Breast epithelium (tissue), 4 donors: ENCODE measurements at regions not wholly inside any gene's neighbourhood (a gene's known extent, or its start where the extent isn't known, plus 50 kb on each side); places are given as distances from the start of the nearest gene placed in this dataset.

ENCODE experiments used
- DNase-seq, 2 donors: peaks; one replicate each; pipeline ENCODE4 v3.0.0-alpha.2; 2019; ENCODE audit warnings: low spot score in 2 of 2
- H3K27ac ChIP-seq, 2 donors: fragments of 200-600 bp; sonication (generic) in 1 of 2; one replicate each; pipeline ENCODE4 v1.5.1; 2016 to 2019; ENCODE audit warnings: mild to moderate bottlenecking in 1 of 2
- H3K27me3 ChIP-seq, 2 donors: fragments of 200-600 bp; sonication (generic) in 1 of 2; one replicate each; pipeline versions ENCODE4 v1.5.1 to v1.6.0; 2017 to 2019; ENCODE audit warnings: control low read depth in 1 of 2, mild to moderate bottlenecking in 1 of 2
- H3K36me3 ChIP-seq: fragments of 200-600 bp; one replicate; pipeline ENCODE4 v1.5.1; 2019
- H3K4me1 ChIP-seq, 2 donors: fragments of 200-600 bp; sonication (generic); one replicate each; pipeline ENCODE4 v1.5.1; 2016 to 2019; ENCODE audit warnings: control low read depth in 1 of 2
- H3K4me3 ChIP-seq, 3 donors: fragments of 200-600 bp; sonication (generic); 1 replicate in 2 of 3; 2 replicates in 1 of 3; pipeline ENCODE4 v1.5.1; 2016 to 2019; ENCODE audit warnings: mild to moderate bottlenecking in 3 of 3, moderate library complexity in 2 of 3
- H3K9me3 ChIP-seq, 2 donors: fragments of 200-600 bp; sonication (generic) in 1 of 2; one replicate each; pipeline ENCODE4 v1.5.1; 2016 to 2019; ENCODE audit warnings: control low read depth in 1 of 2
- POLR2A ChIP-seq: fragments of 450-650 bp; IDR thresholded peaks from one replicate; pipeline ENCODE4 v1.6.1; 2016; ENCODE audit warnings: antibody characterized with exemption, mild to moderate bottlenecking, moderate library complexity
- POLR2AphosphoS5 ChIP-seq, 3 donors: sonication (generic); formaldehyde crosslinking; IDR thresholded peaks; one replicate each; pipeline ENCODE4 v1.6.1; 2017; ENCODE audit warnings: antibody characterized with exemption in 3 of 3
- intact Hi-C: fragments of 100-400 bp; cut with DNase I; formaldehyde crosslinking; loops from one replicate; pipeline ENCODE4 v1.15.1; 2023; ENCODE audit warnings: low total_unique reads
- TF ChIP-seq, protein P1 (sequence below), 3 donors: fragments of 450-650 bp; IDR thresholded peaks; one replicate each; pipeline ENCODE4 v1.5.1; 2016 to 2017; ENCODE audit warnings: antibody characterized with exemption in 3 of 3, mild to moderate bottlenecking in 3 of 3, moderate library complexity in 3 of 3

DNA sequence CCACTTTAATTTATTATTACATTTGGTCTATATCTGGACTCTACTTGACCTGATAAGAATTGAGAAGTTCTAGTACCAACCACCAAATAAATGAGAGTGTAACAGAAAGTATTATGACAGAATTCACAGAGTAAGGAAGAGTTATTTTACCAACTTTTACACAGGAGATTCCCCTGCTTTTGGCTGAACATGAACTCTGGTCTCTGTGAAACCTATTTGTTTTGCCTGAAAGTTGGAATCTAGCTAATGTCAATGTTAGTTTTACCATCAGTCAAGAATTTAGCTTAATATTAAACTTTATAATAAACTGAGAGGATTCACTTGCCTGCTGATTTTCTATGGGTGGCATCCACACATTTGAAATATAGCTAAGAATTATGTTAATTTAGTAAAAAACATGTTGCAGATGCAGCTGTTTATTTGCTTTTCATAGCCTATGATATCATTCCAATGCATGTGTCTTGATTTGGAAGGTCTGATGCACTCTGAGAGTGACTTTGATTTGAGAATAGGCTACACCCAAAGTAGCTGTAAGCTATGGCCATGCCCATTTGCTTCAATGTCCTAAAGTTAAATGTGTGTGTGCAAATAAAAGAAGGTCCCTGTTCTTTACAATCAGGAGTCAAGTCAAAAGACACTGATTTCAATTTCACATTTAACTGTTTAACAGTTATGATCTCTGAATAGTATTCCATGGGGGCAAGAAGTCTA lies 150.9 kb upstream of the RASGEF1B start:
- Histone ChIP-seq H3K9me3 (no peaks in the 10 kb centered on the region), H3K27me3 (no peaks in the 10 kb centered on the region), H3K36me3 (no peaks in the 10 kb centered on the region), H3K4me1 (no peaks in the 10 kb centered on the region), H3K4me3 (no peak overlapping the region), H3K27ac (no peak overlapping the region)
- intact Hi-C loops = no loop called here
- no peak for TF ChIP-seq POLR2A
- no peak for TF ChIP-seq POLR2AphosphoS5 (IDR thresholded peaks at IDR 0.05)
- TF ChIP-seq, protein P1, sequence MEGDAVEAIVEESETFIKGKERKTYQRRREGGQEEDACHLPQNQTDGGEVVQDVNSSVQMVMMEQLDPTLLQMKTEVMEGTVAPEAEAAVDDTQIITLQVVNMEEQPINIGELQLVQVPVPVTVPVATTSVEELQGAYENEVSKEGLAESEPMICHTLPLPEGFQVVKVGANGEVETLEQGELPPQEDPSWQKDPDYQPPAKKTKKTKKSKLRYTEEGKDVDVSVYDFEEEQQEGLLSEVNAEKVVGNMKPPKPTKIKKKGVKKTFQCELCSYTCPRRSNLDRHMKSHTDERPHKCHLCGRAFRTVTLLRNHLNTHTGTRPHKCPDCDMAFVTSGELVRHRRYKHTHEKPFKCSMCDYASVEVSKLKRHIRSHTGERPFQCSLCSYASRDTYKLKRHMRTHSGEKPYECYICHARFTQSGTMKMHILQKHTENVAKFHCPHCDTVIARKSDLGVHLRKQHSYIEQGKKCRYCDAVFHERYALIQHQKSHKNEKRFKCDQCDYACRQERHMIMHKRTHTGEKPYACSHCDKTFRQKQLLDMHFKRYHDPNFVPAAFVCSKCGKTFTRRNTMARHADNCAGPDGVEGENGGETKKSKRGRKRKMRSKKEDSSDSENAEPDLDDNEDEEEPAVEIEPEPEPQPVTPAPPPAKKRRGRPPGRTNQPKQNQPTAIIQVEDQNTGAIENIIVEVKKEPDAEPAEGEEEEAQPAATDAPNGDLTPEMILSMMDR (IDR thresholded peaks at IDR 0.05) = no peak
- DNase-seq = no peak

DNA sequence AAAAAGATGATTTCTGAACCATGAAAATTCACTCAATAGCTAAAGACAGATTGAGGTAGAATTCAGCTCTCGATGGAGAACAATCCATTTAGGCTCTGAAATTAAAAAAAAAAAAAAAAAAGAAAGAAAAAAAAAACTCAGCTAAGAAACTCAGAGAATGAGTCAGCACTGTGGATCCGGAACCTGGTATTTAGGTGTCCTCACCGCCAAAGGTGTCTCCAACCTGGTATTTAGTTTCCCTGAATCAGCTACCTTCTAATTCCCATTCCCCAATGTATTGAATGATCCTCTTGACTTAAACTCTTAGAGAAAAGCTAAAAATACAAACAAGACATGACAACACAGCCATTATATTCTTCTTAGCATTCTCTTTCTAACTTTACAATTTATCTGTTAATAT lies 150.3 kb upstream of the RASGEF1B start:
- H3K4me1 ChIP-seq = no peaks in the 10 kb centered on the region
- intact Hi-C loops = no loop called here

DNA sequence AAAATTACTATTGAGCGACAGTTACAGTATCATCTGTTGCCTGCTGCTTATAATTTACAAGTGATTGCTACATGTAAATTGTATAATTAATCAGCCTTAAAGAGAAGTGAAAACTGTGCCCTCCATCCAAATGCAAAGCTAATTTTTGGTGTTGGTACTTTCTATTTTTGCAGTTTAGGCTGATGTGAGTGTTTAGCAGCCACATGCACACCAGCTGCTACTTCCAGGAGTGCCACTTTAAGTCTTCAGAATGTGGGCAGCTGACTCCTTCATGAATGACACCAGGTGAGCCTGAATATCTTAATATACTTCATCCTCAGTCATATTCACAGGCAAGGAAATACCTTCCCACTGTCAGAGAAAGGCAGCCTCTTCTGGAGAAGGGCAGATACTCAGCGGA lies 149.8 kb upstream of the RASGEF1B start:
- TF ChIP-seq, protein P1 (IDR thresholded peaks at IDR 0.05) = no peak
- TF ChIP-seq POLR2A = no peak
- no peak for TF ChIP-seq POLR2AphosphoS5 (IDR thresholded peaks at IDR 0.05)
- H3K9me3 ChIP-seq = no peaks in the 10 kb centered on the region
- intact Hi-C loops = no loop called here

More for the DNA sequence above, 150.3 kb upstream of the RASGEF1B start:
- Histone ChIP-seq H3K9me3 (no peaks in the 10 kb centered on the region), H3K27me3 (no peaks in the 10 kb centered on the region), H3K4me3 (no peak overlapping the region), H3K27ac (no peak overlapping the region), H3K36me3 (no peaks in the 10 kb centered on the region)
- no peak for TF ChIP-seq POLR2A
- TF ChIP-seq POLR2AphosphoS5 (IDR thresholded peaks at IDR 0.05) = no peak
- TF ChIP-seq, protein P1 (IDR thresholded peaks at IDR 0.05) = no peak
- DNase-seq = no peak

DNA sequence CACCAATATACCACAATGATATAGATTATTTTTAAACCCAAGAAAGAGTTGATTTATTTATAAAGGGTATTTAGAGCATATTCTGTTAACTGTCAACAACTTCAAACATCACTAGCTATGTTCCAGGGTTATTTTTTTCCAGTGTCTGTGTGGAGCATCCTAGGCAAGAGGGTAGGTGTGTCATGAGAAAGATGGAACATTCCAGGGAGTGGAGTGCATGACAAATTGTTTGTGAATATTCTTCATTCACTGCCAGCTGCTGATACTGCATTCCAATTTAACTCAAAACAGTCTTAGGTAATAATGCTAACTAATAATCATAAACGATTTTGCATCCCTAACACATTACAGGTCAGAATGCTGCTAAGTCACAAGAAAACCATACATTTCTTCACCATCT lies 148.7 kb upstream of the RASGEF1B start:
- H3K27me3 ChIP-seq = no peaks in the 10 kb centered on the region
- TF ChIP-seq POLR2A = no peak
- TF ChIP-seq POLR2AphosphoS5 (IDR thresholded peaks at IDR 0.05) = no peak
- TF ChIP-seq, protein P1 (IDR thresholded peaks at IDR 0.05) = no peak
- no peak overlapping the region for H3K27ac ChIP-seq
- no peaks in the 10 kb centered on the region for H3K4me1 ChIP-seq
- H3K36me3 ChIP-seq = no peaks in the 10 kb centered on the region
- intact Hi-C loops = no loop called here
- no peak overlapping the region for H3K4me3 ChIP-seq
- no peak for DNase-seq
- no peaks in the 10 kb centered on the region for H3K9me3 ChIP-seq

More for the DNA sequence above, 149.8 kb upstream of the RASGEF1B start:
- Histone ChIP-seq H3K27me3 (no peaks in the 10 kb centered on the region), H3K27ac (no peak overlapping the region), H3K36me3 (no peaks in the 10 kb centered on the region), H3K4me3 (no peak overlapping the region), H3K4me1 (no peaks in the 10 kb centered on the region)
- DNase-seq = no peak

DNA sequence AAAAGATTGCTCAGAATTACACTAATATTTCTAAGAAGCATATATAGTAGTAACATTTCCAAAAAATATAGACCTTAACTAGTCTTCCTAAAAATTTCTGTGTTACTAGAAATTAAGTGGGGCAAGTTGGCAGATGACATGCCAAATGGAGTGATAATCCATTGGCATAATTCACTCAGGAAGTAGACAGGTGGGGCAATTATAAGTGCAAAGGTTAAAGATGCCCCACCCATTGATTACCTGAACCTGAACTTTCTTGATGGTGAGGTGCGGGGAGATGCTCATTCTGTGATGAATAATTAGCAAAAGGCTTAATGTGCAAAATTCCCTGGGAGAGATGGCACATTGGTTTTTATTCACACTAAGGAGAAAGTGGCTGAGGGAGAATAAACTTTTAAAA lies 145.8 kb upstream of the RASGEF1B start:
- no peak overlapping the region for H3K27ac ChIP-seq
- no peaks in the 10 kb centered on the region for H3K36me3 ChIP-seq
- no peaks in the 10 kb centered on the region for H3K4me1 ChIP-seq
- DNase-seq = no peak
- H3K4me3 ChIP-seq = no peak overlapping the region
- intact Hi-C loops = no loop called here
- no peaks in the 10 kb centered on the region for H3K27me3 ChIP-seq
- TF ChIP-seq POLR2A (no peak), POLR2AphosphoS5 (IDR thresholded peaks at IDR 0.05) (no peak)
- TF ChIP-seq, protein P1 (IDR thresholded peaks at IDR 0.05) = no peak
- no peaks in the 10 kb centered on the region for H3K9me3 ChIP-seq
